PC-9 (cell line): ENCODE measurements at regions not wholly inside any gene's neighbourhood (a gene's known extent, or its start where the extent isn't known, plus 50 kb on each side); places are given as distances from the start of the nearest gene placed in this dataset.
A peak's percentile ranks its signal among the peaks of the same experiment; 100 is the strongest.

Source experiments
- BruUV-seq: library from RNA; stranded (reverse); fragments of 400-500 nt; replicated peaks from 2 replicates; lab custom pipeline; 2021; lab: Mats Ljungman, UMichigan
- CTCF ChIA-PET: fragments of 300-600 bp; sonication (Branson Sonifier 250); formaldehyde crosslinking; loops from one replicate; lab custom pipeline; 2022; ENCODE audit warnings: antibody characterized with exemption; lab: Charles Lee
- POLR2A ChIA-PET: fragments of 300-600 bp; sonication (Branson Sonifier 250); formaldehyde crosslinking; loops from one replicate; lab custom pipeline; 2022; ENCODE audit warnings: antibody characterized with exemption; ENCODE audit not compliant: unreplicated experiment; lab: Charles Lee
- DNase-seq, 2 experiments: peaks; one replicate each; pipeline versions ENCODE4 v3.0.0 to v3.0.0-alpha.2; 2015 to 2022; ENCODE audit warnings: mixed read lengths in 1 of 2
- H2AFZ ChIP-seq: fragments of 200-600 bp; sonication (generic); 2 replicates; pipeline ENCODE4 v1.8.1; 2017; ENCODE audit warnings: antibody characterized with exemption
- H3F3A ChIP-seq: fragments of 200-600 bp; sonication (generic); 2 replicates; pipeline ENCODE4 v1.8.1; 2017; ENCODE audit warnings: antibody characterized with exemption, mild to moderate bottlenecking, low read depth; ENCODE audit not compliant: insufficient read depth
- H3K27ac ChIP-seq: fragments of 200-600 bp; sonication (generic); 2 replicates; pipeline ENCODE4 v1.6.1; 2016; ENCODE audit warnings: mixed run types
- H3K27me3 ChIP-seq: fragments of 200-600 bp; sonication (generic); 2 replicates; pipeline ENCODE4 v1.6.1; 2016; ENCODE audit warnings: low read depth, mixed run types; ENCODE audit not compliant: insufficient read depth
- H3K36me3 ChIP-seq: fragments of 200-600 bp; sonication (generic); 2 replicates; pipeline ENCODE4 v1.6.1; 2016; ENCODE audit warnings: low read depth, mixed run types
- H3K4me1 ChIP-seq: fragments of 200-600 bp; sonication (generic); replicated peaks from 2 replicates; pipeline ENCODE4 v1.6.1; 2016; ENCODE audit warnings: mixed run types; ENCODE audit not compliant: insufficient read depth
- H3K4me2 ChIP-seq: fragments of 200-600 bp; sonication (generic); 2 replicates; pipeline ENCODE4 v1.6.1; 2017; ENCODE audit warnings: mixed run types
- H3K4me3 ChIP-seq: fragments of 200-600 bp; sonication (generic); 2 replicates; pipeline ENCODE4 v1.6.1; 2016; ENCODE audit warnings: mixed run types
- H3K79me2 ChIP-seq: fragments of 200-600 bp; sonication (generic); 2 replicates; pipeline ENCODE4 v1.6.1; 2017; ENCODE audit warnings: low read depth, mixed run types
- H3K9me2 ChIP-seq: fragments of 200-600 bp; sonication (generic); 2 replicates; pipeline ENCODE4 v1.8.1; 2017; ENCODE audit warnings: mild to moderate bottlenecking; ENCODE audit not compliant: insufficient read depth
- H3K9me3 ChIP-seq: fragments of 200-600 bp; sonication (generic); 2 replicates; pipeline ENCODE4 v1.8.1; 2016; ENCODE audit warnings: low read depth; ENCODE audit not compliant: insufficient read depth
- H4K20me1 ChIP-seq: fragments of 200-600 bp; sonication (generic); 2 replicates; pipeline ENCODE4 v1.8.1; 2017; ENCODE audit not compliant: insufficient read depth
- CTCF ChIP-seq: fragments of 200-600 bp; sonication (generic); conservative IDR thresholded peaks from 2 replicates; pipeline ENCODE4 v1.6.1; 2017; ENCODE audit warnings: mixed run types, antibody characterized with exemption, mild to moderate bottlenecking, moderate library complexity
- EZH2 ChIP-seq: fragments of 200-600 bp; sonication (generic); IDR thresholded peaks from 2 replicates; pipeline ENCODE4 v1.8.0; 2017; ENCODE audit warnings: antibody characterized with exemption, low read depth
- intact Hi-C: fragments of 100-400 bp; cut with micrococcal nuclease; formaldehyde crosslinking; loops from one replicate; pipeline ENCODE4 v1.10.0; 2022; ENCODE audit not compliant: unreplicated experiment

- Histone ChIP-seq H3K4me1 (0 out of 2 replicates have a peak, but pooled peaks cover 8% of the 10 kb centered on the region), H3K4me2 (no peak overlapping the region), H2AFZ (no peak overlapping the region), H3K79me2 (no peaks in the 10 kb centered on the region), H4K20me1 (no peaks in the 10 kb centered on the region), H3K27ac (no peak overlapping the region), H3K9me3 (no peaks in the 10 kb centered on the region; the same call in 1 of the 2 replicates), H3F3A (no peaks in the 10 kb centered on the region), H3K4me3 (no peak overlapping the region), H3K27me3 (no peaks in the 10 kb centered on the region), H3K36me3 (no peaks in the 10 kb centered on the region), H3K9me2 (no peaks in the 10 kb centered on the region; the same call in 1 of the 2 replicates)
- POLR2A ChIA-PET, result no interaction called here
- intact Hi-C loops, result no loop called here
- CTCF ChIA-PET, result no interaction called here
- no TSS peak for BruUV-seq
- TF ChIP-seq EZH2, result no peak
- no peak for TF ChIP-seq CTCF
- DNase-seq, result no peak
These were observed 212.7 kb upstream of the PHYHIPL start for GRCh38 chr10:58963723-58964124.

GRCh38 chr10:58965855-58966254, 210.6 kb upstream of the PHYHIPL start:
- Histone ChIP-seq H3F3A (no peaks in the 10 kb centered on the region), H3K27ac (no peak overlapping the region), H3K9me3 (no peaks in the 10 kb centered on the region; the same call in 1 of the 2 replicates), H3K4me1 (0 out of 2 replicates have a peak, but pooled peaks cover 8% of the 10 kb centered on the region), H3K79me2 (no peaks in the 10 kb centered on the region), H3K27me3 (no peaks in the 10 kb centered on the region), H3K4me3 (no peak overlapping the region), H3K9me2 (no peaks in the 10 kb centered on the region; the same call in 1 of the 2 replicates), H3K4me2 (no peak overlapping the region), H2AFZ (no peak overlapping the region), H4K20me1 (no peaks in the 10 kb centered on the region), H3K36me3 (no peaks in the 10 kb centered on the region)
- no peak for TF ChIP-seq CTCF
- no peak for TF ChIP-seq EZH2
- DNase-seq, result no peak
- POLR2A ChIA-PET, result no interaction called here
- CTCF ChIA-PET, result interaction anchor here (0.6 kb wide), 1 partner anchor 12 kb away, joined by 5 read pairs; no protein-coding TSS in a partner anchor
- no TSS peak for BruUV-seq
- intact Hi-C loops, result no loop called here

- no peak overlapping the region for H3K4me2 ChIP-seq
- no peak overlapping the region for H3K4me3 ChIP-seq
- H3F3A ChIP-seq, result no peaks in the 10 kb centered on the region
- BruUV-seq, result no TSS peak
- ChIA-PET POLR2A (no interaction called here), CTCF (no interaction called here)
- no peaks in the 10 kb centered on the region for H3K27me3 ChIP-seq
- H3K79me2 ChIP-seq, result no peaks in the 10 kb centered on the region
- H3K27ac ChIP-seq, result no peak overlapping the region
- no peaks in the 10 kb centered on the region; the same call in 1 of the 2 replicates for H3K9me2 ChIP-seq
- no peaks in the 10 kb centered on the region for H3K9me3 ChIP-seq
- no peak overlapping the region for H2AFZ ChIP-seq
- peak; percentile 58 to 75 for DNase-seq
- H3K4me1 ChIP-seq, result 0 out of 2 replicates have a peak, but pooled peaks cover 8% of the 10 kb centered on the region
- intact Hi-C loops, result no loop called here
- H4K20me1 ChIP-seq, result no peaks in the 10 kb centered on the region
- H3K36me3 ChIP-seq, result no peaks in the 10 kb centered on the region
- TF ChIP-seq EZH2, result no peak
- no peak for TF ChIP-seq CTCF
These were observed 208.7 kb upstream of the PHYHIPL start for GRCh38 chr10:58967551-58968388.
